Choroid plexus epithelial cell (primary cell): ENCODE measurements at regions not wholly inside any gene's neighbourhood (a gene's known extent, or its start where the extent isn't known, plus 50 kb on each side); places are given as distances from the start of the nearest gene placed in this dataset.
"Not testable (repeated sequence)": the region's sequence is repeated elsewhere in the genome, so short reads cannot be mapped to it uniquely, and the experiment has no call there.

Source experiments
- DNase-seq: peaks from one replicate; pipeline ENCODE4 v3.0.0-alpha.2; 2010; ENCODE audit warnings: low read depth
- H3K4me3 ChIP-seq: 2 replicates; pipeline ENCODE4 v1.5.1; 2011; ENCODE audit warnings: low read depth, mild to moderate bottlenecking, control low read depth, low read length, moderate library complexity
- CTCF ChIP-seq: conservative IDR thresholded peaks from 2 replicates; pipeline ENCODE4 v1.5.1; 2011; ENCODE audit warnings: low read depth, mild to moderate bottlenecking, control low read depth, inconsistent platforms, low read length, moderate library complexity

- no peak for TF ChIP-seq CTCF
- no peak for DNase-seq
- no peak overlapping the region for H3K4me3 ChIP-seq
These were observed 94.2 kb downstream of the PRKAB2 start for GRCh38 chr1:147077936-147078605.

- no peak for TF ChIP-seq CTCF
- no peak overlapping the region for H3K4me3 ChIP-seq
- DNase-seq = no peak
These were observed 94.7 kb downstream of the PRKAB2 start for GRCh38 chr1:147077523-147077922.

- no peak for DNase-seq
These were observed 95.2 kb downstream of the PRKAB2 start for GRCh38 chr1:147077081-147077480.

GRCh38 chr1:147076442-147076841 is 95.8 kb downstream of the PRKAB2 start:
- no peak for DNase-seq
- no peak for TF ChIP-seq CTCF
- no peak overlapping the region for H3K4me3 ChIP-seq

More at GRCh38 chr1:147077081-147077480, 95.2 kb downstream of the PRKAB2 start:
- TF ChIP-seq CTCF = no peak
- H3K4me3 ChIP-seq = no peak overlapping the region

GRCh38 chr1:147072482-147073432 is 99.5 kb downstream of the PRKAB2 start:
- peak overlapping the region; percentile 20 for H3K4me3 ChIP-seq
- DNase-seq = no peak
- TF ChIP-seq CTCF = no peak

GRCh38 chr1:147071142-147071541 is 101.1 kb downstream of the PRKAB2 start:
- TF ChIP-seq CTCF = no peak
- no peak overlapping the region for H3K4me3 ChIP-seq
- no peak for DNase-seq

GRCh38 chr1:147062956-147063355 is 109.3 kb downstream of the PRKAB2 start:
- no peak for TF ChIP-seq CTCF
- DNase-seq = no peak
- H3K4me3 ChIP-seq = no peak overlapping the region

- not testable (repeated sequence) for DNase-seq, H3K4me3 ChIP-seq
These were observed 110.4 kb downstream of the PRKAB2 start for GRCh38 chr1:147061880-147062279.
